ENCODE measurements at regions not wholly inside any gene's neighbourhood (a gene's known extent, or its start where the extent isn't known, plus 50 kb on each side); places are given as distances from the start of the nearest gene placed in this dataset.
A peak's percentile ranks its signal among the peaks of the same experiment; 100 is the strongest.

GRCh38 chr7:35985126-35985754 is 167.8 kb upstream of the EEPD1 start:
- peak; percentile 91 for TF ChIP-seq CTCF (IDR thresholded peaks at IDR 0.05)

GRCh38 chr7:35987016-35987415 is 166.0 kb upstream of the EEPD1 start:
- TF ChIP-seq CTCF (IDR thresholded peaks at IDR 0.05), result no peak

GRCh38 chr7:35988105-35988504 is 164.9 kb upstream of the EEPD1 start:
- TF ChIP-seq CTCF (IDR thresholded peaks at IDR 0.05), result no peak

- TF ChIP-seq CTCF (IDR thresholded peaks at IDR 0.05), result no peak
These were observed 164.2 kb upstream of the EEPD1 start for GRCh38 chr7:35988818-35989217.

- no peak for TF ChIP-seq CTCF (IDR thresholded peaks at IDR 0.05)
These were observed 161.4 kb upstream of the EEPD1 start for GRCh38 chr7:35991511-35992232.

GRCh38 chr7:35992436-35992835 is 160.6 kb upstream of the EEPD1 start:
- TF ChIP-seq CTCF (IDR thresholded peaks at IDR 0.05), result no peak

GRCh38 chr7:35993113-35993512 is 159.9 kb upstream of the EEPD1 start:
- no peak for TF ChIP-seq CTCF (IDR thresholded peaks at IDR 0.05)

Data from LNCAP (cell line).